ENCODE measurements at regions not wholly inside any gene's neighbourhood (a gene's known extent, or its start where the extent isn't known, plus 50 kb on each side); places are given as distances from the start of the nearest gene placed in this dataset.
A peak's percentile ranks its signal among the peaks of the same experiment; 100 is the strongest.

DNA sequence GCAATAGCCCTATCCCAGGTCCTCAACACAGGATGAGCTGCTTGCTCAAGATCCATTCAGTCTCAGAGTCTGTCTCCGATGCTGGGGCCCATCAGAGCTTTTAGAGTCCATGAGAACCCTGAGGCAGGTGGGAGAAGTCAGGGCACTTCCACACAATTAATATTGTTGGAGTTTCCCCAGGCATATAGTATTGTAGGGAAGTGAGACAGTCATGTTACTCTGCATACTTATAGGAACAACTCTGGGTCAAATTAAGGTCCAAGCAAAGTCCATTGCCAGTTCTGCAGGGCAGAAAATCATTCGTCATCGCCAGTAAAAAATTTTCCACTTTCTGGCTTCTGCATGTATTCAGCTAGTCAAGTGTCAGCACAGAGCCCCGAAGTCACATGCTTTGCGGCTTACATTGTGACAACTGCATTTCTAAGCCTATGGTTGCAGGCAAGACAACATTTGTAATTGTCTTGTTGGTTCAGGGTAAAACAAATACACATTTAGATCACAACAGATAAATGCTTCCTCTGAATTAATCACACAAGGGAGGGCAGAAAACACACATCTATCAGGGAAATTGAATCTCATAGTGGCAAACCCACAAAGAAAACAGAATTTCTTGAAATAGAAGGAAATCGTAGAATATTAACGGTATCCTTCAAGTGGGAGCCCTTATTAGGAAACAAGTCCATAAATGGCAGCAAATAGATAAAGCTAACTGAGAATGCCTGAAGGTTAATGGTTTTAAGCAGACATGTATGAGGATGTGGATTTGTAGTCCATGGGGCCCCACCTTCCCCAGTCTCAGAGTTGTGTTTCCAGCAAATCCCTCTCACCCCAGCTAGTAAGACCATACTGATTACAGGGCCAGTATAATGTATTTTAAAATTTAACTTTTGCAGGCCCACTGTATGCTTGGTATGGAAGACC, 412.1 kb upstream of the RASGEF1B start:
- no peak for DNase-seq (ENCODE audit: low read depth in 2 of 2)

DNA sequence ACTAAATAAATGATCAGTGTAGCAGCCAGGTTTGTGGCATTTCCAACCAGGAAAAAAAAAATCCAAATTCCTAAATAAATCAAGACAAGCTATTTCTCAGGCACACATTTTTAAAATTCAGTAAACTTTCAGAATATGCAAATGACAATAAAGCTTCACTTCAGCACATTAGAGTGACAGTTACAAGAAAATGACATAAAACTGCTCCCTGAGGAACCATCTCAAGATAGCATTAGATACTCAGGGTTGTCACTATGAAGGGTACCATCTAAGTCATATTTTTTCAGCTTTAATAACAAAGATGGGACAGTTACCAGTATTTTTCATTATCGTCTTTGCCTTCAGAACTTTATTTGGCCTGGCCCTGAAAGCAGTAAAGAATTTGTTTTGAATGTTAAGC, 411.3 kb upstream of the RASGEF1B start:
- DNase-seq (ENCODE audit: low read depth in 2 of 2) = no peak

DNA sequence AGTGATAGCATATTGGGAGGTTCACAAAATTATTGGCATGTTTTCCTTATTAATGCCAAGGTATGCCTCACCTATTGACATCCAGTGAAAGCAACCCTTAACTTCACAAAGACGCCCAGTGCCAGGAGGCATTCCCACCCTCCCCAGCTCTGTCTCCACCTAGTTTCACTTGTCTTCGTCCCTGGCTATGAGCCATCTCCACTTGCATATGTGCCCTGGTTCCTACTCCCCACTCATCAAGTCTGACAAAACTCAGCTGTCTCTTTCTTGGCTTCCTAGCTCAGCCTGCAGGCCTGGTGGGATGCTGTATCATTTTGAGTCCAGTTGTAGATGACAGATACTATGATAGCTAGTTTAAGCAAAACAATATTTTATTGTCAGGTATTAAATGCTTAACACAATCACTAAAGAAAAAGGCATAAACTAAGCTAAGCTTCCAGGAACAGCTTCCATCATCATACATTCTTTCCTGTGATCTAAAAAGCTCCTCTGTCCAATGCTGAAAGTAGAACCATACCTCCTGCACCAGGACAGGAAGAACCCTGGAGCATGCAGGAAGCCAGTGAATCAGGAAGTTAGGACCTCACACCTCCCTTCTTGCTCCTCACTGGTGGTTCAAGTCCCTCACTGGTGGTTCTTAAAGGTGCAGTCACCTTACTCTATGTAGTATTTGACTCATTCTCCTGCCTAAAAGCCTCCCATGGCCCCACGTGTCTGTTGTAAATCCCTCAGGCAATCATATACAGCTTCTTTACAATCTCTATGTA, 410.3 kb upstream of the RASGEF1B start:
- DNase-seq (ENCODE audit: low read depth in 2 of 2) = no peak

DNA sequence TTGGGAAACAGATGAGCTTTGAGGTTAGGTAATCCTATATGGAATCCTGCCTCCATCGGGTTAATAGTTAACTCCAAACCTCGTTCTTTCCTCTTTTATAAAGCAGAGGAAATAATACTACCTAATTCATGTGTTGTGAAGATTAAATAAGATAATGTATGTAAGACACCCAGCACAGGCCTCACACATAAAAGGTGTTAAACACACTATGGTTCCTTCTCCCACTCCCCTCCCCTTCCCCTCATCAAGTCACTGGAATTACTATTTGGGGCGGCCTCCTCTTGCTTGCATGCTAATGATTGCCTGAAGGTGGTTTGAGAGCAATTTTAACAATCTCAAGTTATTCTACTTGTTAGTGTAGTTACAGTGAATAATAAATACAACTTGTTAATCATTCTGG, 404.4 kb upstream of the RASGEF1B start:
- DNase-seq (ENCODE audit: low read depth in 2 of 2) = no peak

DNA sequence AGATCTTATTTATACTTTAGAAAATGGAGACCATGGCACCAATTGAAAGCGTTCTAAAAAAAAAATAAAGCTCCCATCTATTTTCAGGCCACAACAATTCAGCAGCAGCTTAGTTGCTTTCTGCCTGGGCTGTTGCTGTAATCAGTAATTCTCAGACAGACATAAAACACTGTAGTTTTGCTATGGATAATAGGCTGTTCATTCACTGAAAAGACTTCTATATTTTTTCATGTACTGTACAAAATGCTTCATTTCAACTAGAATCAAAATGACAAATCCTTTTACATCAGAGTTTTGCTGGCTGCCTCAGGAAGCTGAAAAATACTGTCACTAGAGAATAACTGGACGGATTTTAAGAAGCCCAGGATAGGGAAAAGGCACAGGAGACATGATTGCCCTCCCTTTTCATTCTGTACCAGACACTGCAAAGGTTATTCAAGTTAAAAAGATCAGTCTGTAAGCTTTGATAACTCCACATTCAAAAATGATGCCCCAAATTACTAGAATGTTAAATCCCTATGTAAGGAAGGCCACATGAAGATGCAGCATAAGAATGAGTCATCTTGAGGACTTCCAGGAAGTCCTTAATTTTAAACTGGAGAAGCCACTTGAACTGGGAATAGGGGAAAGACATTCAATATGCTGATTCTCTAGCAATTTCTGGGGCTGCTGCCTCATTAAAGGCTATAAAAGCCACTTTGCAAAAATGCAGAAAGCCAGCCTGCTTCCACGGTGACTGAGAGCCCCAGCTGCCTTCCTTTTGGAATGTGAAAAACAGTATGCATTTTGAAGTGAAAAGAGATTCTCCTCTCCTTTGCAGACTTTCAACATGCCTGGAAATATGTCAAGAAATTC, 403.2 kb upstream of the RASGEF1B start:
- DNase-seq (ENCODE audit: low read depth in 2 of 2) = no peak

DNA sequence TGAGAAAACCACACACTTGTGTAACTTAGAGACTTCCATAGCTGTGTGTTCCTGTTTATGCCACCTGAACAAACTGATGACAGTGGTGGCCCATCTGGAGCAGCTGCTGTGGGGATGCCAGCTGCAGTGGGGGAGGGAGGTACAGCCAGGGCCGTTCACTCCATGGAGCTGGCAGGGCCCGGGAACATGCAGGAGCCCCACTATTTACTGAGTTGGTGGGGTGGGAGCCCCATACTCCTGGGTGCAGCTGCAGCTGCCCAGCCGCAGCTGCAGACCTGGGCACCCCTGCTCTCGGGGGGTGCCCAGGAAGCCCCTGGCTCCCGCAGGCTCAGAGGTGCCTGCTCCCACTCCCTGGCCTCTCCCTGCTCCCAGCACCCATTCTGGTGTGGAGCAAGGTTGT, 398.6 kb upstream of the RASGEF1B start:
- DNase-seq (ENCODE audit: low read depth in 2 of 2) = no peak

DNA sequence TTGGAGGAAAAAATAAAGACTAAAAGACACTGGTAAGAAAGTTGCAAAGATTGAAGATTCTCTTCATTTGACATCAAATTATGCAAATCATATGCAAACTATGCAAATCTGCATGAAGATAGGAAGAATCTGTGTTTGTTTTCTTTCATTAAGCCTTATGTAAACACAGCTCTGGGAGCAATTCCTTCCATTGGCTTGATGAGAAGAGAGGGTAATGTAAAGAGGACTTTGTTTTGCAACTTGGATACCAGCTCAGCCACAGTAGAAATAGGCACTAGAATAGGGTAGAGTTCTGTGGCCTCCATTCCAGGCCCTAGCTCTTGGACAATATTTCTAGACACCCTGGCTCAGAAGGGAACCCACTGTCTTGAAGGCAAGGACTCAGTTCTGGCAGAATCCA, 388.4 kb upstream of the RASGEF1B start:
- no peak for DNase-seq (ENCODE audit: low read depth in 2 of 2)

DNA sequence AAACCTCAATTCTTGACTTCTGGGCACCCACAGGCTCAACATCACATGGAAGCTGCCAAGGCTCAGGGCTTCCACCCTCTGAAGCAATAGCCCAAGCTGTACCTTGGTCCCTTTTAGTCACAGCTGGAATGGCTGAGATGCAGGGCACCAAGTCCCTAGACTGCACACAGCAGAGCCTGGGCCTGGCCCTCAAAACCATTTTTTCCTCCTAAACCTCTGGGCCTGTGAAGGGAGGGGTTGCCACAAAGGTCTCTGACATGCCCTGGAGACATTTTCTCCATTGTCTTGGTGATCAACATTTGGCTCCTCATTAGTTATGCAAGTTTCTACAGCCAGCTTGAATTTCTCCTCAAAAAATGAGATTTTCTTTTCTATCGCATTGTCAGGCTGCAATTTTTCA, 382.7 kb upstream of the RASGEF1B start:
- DNase-seq (ENCODE audit: low read depth in 2 of 2) = no peak

DNA sequence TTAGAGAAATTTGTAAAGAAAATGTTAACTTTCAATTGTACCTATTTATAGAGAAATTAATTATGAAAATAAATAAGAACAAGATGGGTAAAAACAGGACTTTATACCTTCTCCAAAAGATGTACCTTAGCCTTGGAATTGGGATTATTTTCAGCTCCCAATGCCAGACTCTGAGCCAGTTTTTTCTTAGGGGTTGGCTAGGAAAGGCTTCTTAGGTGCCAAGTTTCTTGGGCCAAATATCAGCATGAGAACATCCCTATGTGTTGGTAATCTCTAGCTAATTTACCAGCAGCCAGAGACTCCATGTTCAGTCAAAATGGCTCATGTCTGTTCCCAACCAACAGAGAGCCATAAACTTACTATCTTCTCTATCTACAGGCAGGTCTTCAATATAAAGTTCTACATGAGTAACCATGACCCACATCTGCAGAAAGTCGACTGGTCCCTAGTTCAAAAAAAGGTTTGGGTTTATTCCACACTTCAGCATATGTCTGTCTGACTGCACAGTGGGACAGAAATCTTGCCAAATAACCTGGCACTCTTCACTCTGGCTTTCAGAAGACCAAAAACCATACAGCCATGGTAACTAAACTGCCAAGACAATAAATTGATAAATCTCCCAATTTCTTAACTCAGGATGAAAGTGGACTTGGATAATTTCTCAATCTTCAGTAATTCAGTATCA, 380.5 kb upstream of the RASGEF1B start:
- DNase-seq (ENCODE audit: low read depth in 2 of 2) = no peak

DNA sequence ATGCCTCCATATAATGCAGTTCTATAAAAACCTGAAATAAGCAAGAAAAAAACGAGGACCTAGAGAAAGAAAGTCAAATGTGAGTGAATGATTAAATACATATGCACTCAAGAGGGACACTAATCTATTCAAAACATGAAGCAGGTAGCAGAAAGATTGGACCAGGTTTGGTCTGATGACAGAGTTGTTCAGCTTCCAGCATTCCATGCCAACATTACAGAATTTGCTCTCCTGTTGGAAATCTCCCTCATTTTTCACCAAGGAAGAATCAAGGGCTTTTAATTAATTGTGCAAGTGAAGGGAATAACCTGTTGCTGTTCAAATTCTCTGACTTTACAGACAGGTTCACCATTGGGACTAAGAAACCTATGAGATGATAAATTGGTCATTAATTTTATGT, 379.0 kb upstream of the RASGEF1B start:
- no peak for DNase-seq (ENCODE audit: low read depth in 2 of 2)

DNA sequence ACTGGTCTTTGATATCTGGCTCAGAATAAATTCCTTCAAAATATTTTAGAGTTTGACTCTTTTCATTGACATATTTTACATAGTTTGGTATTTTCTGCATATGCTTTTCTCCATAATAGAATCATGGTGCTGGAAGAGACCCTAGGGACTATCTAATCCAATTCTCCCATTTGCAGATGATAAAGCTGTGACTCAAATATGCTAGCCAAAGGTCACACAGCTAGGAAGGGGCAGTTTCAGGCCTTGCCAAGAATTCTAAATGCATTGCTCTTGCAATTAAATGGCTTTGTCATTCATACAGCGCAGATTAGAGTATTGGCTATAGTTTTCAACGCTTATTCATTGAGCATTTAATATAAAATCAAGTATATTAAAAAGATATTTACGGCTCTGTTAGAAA, 374.1 kb upstream of the RASGEF1B start:
- DNase-seq (ENCODE audit: low read depth in 2 of 2) = no peak

DNA sequence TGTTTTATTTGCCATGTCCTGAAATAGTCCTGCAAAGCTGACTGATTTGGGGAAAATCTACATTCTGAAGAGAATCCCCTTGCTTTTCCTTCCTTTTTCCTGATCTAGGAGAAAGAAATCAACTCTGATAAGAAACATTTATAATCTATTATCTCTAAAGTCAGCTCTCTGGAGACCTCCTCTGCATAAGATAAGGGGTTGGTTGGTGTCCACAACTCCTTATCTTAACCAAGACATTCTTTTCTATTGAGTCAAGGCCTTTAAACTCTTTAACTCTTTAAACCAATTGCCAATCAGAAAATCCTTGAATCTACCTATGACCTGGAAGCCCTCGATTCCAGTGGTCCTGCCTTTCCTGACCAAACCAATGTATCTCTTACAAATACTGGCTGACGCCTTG, 373.6 kb upstream of the RASGEF1B start:
- no peak for DNase-seq (ENCODE audit: low read depth in 2 of 2)

DNA sequence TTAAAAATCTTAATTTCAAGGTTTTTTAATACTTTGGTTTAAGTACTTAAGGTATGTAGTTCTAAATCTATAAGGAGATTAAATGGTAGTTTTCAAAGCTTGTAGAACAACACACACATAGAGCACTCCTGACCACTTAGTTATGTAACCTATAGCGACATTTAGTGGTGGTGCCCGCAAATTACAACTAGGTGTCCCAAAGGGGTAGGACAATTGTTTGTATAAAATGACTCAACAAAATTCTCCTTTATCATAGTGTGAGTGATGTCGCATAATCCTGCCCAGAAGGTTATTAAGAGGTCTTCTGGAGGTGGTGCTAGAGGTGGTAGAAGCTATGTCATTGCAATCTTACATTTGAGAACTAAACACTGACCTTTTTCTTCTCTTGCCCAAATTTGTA, 373.0 kb upstream of the RASGEF1B start:
- DNase-seq (ENCODE audit: low read depth in 2 of 2) = peak; percentile 34 to 52

DNA sequence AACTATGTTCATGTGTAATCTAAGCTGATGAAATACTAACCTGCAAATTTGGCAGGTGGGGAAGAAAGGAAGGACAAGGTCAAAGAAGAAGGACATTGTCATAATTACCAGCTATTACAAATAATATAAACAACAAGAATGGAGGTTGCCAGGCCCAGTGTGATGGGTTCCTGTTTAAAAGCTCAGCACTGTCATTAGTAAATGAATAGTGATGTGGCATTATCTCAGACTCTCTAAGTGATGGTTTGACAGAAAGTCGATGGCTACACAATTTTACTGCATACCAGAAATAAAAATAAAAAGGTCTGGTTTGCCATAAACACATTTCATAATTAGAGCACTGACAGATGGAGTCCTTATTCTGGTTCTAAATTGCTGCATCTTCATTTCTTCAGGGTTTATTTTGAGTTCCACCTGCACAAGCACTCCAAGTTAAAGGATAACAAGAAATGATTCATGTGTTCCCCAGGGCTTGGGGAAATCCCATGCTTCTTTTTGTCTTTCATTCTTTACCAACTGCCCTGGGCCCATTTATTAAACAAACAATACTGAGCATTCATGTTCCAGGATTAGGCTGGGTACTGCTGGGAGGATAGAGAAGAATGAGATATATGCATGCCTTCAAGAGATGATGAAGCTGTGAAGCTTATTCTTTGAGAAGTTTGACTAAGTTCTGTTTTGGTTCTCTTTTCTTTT, 367.8 kb upstream of the RASGEF1B start:
- DNase-seq (ENCODE audit: low read depth in 2 of 2) = no peak

DNA sequence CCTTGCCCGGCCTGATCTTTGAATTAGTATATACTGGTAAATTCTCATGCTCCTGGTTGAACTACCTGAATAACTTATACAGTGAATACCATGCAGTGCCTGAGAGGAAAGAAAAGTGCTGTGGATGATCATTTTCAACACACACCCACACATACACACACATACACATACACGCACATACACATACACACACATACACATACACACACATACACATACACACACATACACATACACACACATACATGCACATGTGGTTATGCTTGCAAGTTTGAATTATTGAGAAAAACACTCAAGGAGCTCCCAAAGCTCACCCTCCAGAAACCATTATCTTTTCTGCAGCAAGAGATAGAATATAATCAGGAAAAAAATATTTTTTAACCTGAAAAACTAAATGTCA, 366.9 kb upstream of the RASGEF1B start:
- DNase-seq (ENCODE audit: low read depth in 2 of 2) = no peak

DNA sequence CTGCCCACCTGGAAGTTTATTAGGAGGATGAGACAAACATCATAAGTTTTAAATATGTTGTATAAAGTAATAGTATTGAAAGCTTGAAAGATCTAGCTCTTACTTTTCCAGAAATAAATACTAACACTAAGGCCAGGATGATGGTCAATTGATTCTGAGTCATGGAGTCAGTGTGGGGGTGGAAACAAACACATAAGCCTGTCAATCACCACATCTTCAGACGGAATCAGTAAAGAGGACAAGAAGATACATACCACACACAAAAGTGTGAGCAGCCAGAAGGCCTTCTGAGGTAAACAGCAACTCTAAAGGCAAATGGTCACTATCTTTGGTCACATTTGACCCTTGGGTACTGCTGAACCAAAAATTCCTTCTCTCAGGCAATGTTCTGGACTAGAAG, 365.0 kb upstream of the RASGEF1B start:
- DNase-seq (ENCODE audit: low read depth in 2 of 2) = no peak

DNA sequence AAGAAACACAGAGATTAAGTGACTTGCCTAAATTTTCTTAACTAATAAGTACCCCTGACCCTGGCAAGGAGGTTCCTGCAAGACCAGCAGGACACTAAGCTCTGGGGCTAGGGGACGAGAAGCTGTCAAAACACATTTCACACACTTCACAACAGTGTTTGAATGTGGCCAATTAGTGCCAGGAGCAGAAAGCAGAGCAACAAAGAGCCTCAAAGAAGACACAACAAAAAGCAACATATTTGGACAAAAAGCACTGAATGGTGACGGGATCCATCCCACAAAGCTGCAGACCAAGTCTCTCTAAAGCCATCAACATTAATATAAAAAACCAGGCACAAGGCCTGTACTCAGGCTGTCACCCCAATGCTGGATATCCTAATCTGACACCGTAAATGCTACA, 361.9 kb upstream of the RASGEF1B start:
- DNase-seq (ENCODE audit: low read depth in 2 of 2) = no peak

DNA sequence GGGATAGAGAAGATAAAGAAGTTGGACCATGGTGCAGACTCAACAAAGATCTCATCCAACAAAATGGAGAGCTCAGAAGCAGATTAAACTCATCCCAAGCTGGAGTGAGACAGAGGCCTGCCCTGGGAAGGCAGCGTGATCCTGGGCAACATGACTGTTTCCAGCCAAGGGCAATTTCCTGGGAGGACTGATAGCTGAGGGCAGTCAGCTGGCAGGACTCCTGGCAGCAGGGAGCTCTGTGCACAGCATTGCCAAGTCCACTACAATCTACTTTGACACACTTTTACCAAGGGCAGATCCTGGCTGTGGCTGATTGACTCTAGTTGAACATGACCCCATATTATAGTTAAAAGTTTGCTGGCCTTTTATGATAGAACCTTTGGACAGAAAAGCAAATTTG, 357.3 kb upstream of the RASGEF1B start:
- DNase-seq (ENCODE audit: low read depth in 2 of 2) = no peak

DNA sequence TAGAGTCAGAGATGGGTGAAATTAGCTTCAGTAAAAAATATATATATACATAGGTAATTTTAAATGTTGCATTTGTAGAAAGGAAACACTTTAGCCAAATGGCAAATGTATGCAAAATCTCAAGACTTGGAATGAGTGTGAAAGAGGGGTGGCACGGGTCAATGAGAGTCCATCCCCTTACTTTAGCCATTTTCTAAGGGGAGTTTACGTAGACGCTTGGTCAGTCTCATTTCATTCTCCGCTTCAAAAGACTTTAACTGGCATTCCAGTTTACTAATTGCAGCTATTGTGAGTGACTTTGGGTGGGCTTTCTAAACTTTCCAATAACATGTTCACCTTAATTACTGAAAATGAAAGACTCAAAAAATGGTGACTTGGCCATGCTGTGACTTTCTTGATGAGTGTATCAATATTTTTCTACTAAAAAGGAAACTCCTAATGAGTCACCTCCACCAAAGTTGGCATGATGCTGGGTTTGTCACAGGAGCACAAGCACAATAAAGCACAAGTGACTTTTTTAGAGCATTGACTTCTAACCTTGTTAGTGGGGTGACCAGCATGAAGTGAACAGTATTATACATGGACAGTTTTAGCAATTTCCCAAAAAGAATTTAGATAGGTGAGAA, 356.0 kb upstream of the RASGEF1B start:
- DNase-seq (ENCODE audit: low read depth in 2 of 2) = no peak

DNA sequence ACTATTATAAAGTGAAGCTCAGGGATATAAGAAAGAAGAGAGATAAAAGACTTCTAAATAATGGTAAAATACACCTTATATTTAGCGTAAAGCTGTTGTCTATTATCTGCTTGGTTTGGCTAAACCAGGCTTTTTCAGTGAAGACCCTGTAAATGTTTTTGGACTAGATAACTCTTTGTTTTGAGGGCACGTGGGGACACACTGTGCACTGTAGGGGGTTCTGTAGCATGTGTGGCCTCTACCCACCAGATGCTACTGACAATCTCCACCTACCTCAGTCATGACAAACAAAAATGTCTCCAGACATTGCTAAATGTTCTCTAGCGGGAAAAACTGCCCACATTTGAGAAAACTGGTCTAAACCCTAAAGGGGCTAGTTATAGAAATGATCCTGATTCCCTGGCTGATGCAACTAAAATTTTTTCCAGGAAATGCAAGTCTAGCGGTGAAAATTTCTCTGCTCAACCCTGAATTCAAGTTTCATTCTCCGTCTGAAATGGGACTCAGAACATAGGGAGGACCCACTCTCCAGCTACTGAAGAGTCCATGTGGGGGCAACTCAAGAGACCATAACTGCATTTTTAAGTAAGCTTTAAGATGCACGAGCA, 355.2 kb upstream of the RASGEF1B start:
- DNase-seq (ENCODE audit: low read depth in 2 of 2) = no peak

All from stimulated activated CD8-positive, alpha-beta memory T cell treated with anti-CD3 and anti-CD28 coated beads, Interleukin-7, amount 100 ng/mL, for 1 hour (primary cell).